Endothelial cell of umbilical vein (primary cell): ENCODE measurements at regions not wholly inside any gene's neighbourhood (a gene's known extent, or its start where the extent isn't known, plus 50 kb on each side); places are given as distances from the start of the nearest gene placed in this dataset.
"Not testable (repeated sequence)": the region's sequence is repeated elsewhere in the genome, so short reads cannot be mapped to it uniquely, and the experiment has no call there.

Experiments used
- BruUV-seq: library from RNA; stranded (reverse); fragments of 400-500 nt; replicated peaks from 2 replicates; lab custom pipeline; 2021; lab: Mats Ljungman, UMichigan
- CTCF ChIA-PET: fragments of 300-600, 350-600 bp; sonication (Branson Sonifier 250); formaldehyde crosslinking; loops from one replicate; lab custom pipeline; 2021; ENCODE audit warnings: antibody characterized with exemption, inconsistent platforms; lab: Charles Lee
- POLR2A ChIA-PET: fragments of 300-600, 350-600 bp; sonication (Branson Sonifier 250); formaldehyde crosslinking; loops from one replicate; lab custom pipeline; 2021; ENCODE audit warnings: antibody characterized with exemption, inconsistent platforms; lab: Charles Lee
- DNase-seq: peaks from one replicate; pipeline ENCODE4 v3.0.0-alpha.2; 2011; ENCODE audit warnings: low read depth, low spot score
- FAIRE-seq: peaks from 2 replicates; lab custom pipeline; 2011; peaks lifted over from hg19 to GRCh38; lab: Jason Lieb, UNC
- H2AFZ ChIP-seq: 2 replicates; pipeline ENCODE4 v1.6.0; 2012; ENCODE audit warnings: low read depth, low read length, control low read depth, inconsistent platforms
- H3K27ac ChIP-seq: 2 replicates; pipeline ENCODE4 v1.5.1; 2011; ENCODE audit warnings: low read depth, mild to moderate bottlenecking, control low read depth, low read length, moderate library complexity; ENCODE audit not compliant: insufficient read depth
- H3K27me3 ChIP-seq, 2 experiments: 2 replicates each; pipeline versions ENCODE4 v1.6.0 to v1.6.1; 2011; ENCODE audit warnings: low read length in 2 of 2, mixed read lengths in 1 of 2; ENCODE audit not compliant: control insufficient read depth in 2 of 2, insufficient read depth in 2 of 2
- H3K36me3 ChIP-seq, 2 experiments: 2 replicates in 1 of 2; 3 replicates in 1 of 2; pipeline ENCODE4 v1.5.1; 2011; ENCODE audit warnings: low read length in 2 of 2, mild to moderate bottlenecking in 1 of 2, moderate library complexity in 1 of 2; ENCODE audit not compliant: control insufficient read depth in 2 of 2, insufficient read depth in 2 of 2; ENCODE audit errors: extremely low read depth in 1 of 2
- H3K4me1 ChIP-seq: 3 replicates; pipeline ENCODE4 v1.5.1; 2011; ENCODE audit warnings: mild to moderate bottlenecking, low read length; ENCODE audit not compliant: control insufficient read depth, insufficient read depth; ENCODE audit errors: extremely low read depth
- H3K4me2 ChIP-seq: 2 replicates; pipeline ENCODE4 v1.6.1; 2011; ENCODE audit warnings: low read length, control low read depth, mixed read lengths; ENCODE audit not compliant: insufficient read depth
- H3K4me3 ChIP-seq, 3 experiments: fragments of 200-600 bp in 1 of 3; sonication (generic), shearing (Covaris generic) in 1 of 3; replicated peaks in 1 of 3; 2 replicates each; pipeline ENCODE4 v1.5.1; 2011 to 2016; ENCODE audit warnings: control low read depth in 3 of 3, low read length in 3 of 3, mild to moderate bottlenecking in 2 of 3, inconsistent platforms in 1 of 3, low read depth in 1 of 3, moderate library complexity in 1 of 3; ENCODE audit not compliant: insufficient read depth in 1 of 3
- H3K79me2 ChIP-seq: 2 replicates; pipeline ENCODE4 v1.6.0; 2012; ENCODE audit warnings: low read length, inconsistent platforms; ENCODE audit not compliant: control insufficient read depth, insufficient read depth
- H3K9ac ChIP-seq: replicated peaks from 2 replicates; pipeline ENCODE3; 2011; ENCODE audit warnings: low read length, control low read depth; ENCODE audit not compliant: insufficient read depth; ENCODE audit errors: extremely low read depth
- H3K9me1 ChIP-seq: replicated peaks from 3 replicates; pipeline ENCODE4 v1.6.0; 2011; ENCODE audit warnings: mild to moderate bottlenecking, low read length; ENCODE audit not compliant: control insufficient read depth, insufficient read depth; ENCODE audit errors: extremely low read depth
- H3K9me3 ChIP-seq: replicated peaks from 2 replicates; pipeline ENCODE4 v1.5.1; 2012; ENCODE audit warnings: low read length, inconsistent platforms; ENCODE audit not compliant: control insufficient read depth, insufficient read depth
- H4K20me1 ChIP-seq: replicated peaks from 2 replicates; pipeline ENCODE3; 2011; ENCODE audit warnings: mild to moderate bottlenecking, low read length; ENCODE audit not compliant: control insufficient read depth, insufficient read depth; ENCODE audit errors: extremely low read depth
- dilution Hi-C: fragments of 300-500 bp; cut with MboI; formaldehyde crosslinking; loops from one replicate; pipeline ENCODE4 v1.15.0; 2019; ENCODE audit warnings: low sequenced_read_pairs; ENCODE audit not compliant: extremely low pct_ligation_motif_present
- intact Hi-C: fragments of 100-400 bp; cut with micrococcal nuclease; formaldehyde crosslinking; loops from one replicate; pipeline ENCODE4 v1.10.0; 2022

GRCh38 chr9:67708109-67708508 lies 150.6 kb upstream of the ANKRD20A1 start:
- H3K9me1 ChIP-seq, H3K27me3 ChIP-seq, H3K4me1 ChIP-seq, H3K79me2 ChIP-seq, CTCF ChIA-PET, H3K9ac ChIP-seq, intact Hi-C loops, H3K4me2 ChIP-seq, FAIRE-seq, H3K36me3 ChIP-seq, H3K9me3 ChIP-seq, H4K20me1 ChIP-seq, H3K4me3 ChIP-seq, H2AFZ ChIP-seq, H3K27ac ChIP-seq, DNase-seq, dilution Hi-C loops, BruUV-seq, POLR2A ChIA-PET: not testable (repeated sequence)

GRCh38 chr9:67711429-67711828 lies 147.3 kb upstream of the ANKRD20A1 start:
- H3K27ac ChIP-seq, CTCF ChIA-PET: not testable (repeated sequence)

GRCh38 chr9:67711931-67712330 lies 146.8 kb upstream of the ANKRD20A1 start:
- dilution Hi-C loops, H3K79me2 ChIP-seq, H2AFZ ChIP-seq, CTCF ChIA-PET, BruUV-seq, POLR2A ChIA-PET, H4K20me1 ChIP-seq, H3K4me1 ChIP-seq, H3K4me2 ChIP-seq, H3K9ac ChIP-seq, intact Hi-C loops, H3K27me3 ChIP-seq, DNase-seq, FAIRE-seq, H3K9me3 ChIP-seq, H3K27ac ChIP-seq, H3K4me3 ChIP-seq, H3K36me3 ChIP-seq, H3K9me1 ChIP-seq: not testable (repeated sequence)

More at GRCh38 chr9:67711429-67711828, 147.3 kb upstream of the ANKRD20A1 start:
- H3K4me3 ChIP-seq, H3K4me1 ChIP-seq, H2AFZ ChIP-seq, intact Hi-C loops, H3K9me1 ChIP-seq, BruUV-seq, H3K4me2 ChIP-seq, H3K36me3 ChIP-seq, H4K20me1 ChIP-seq, FAIRE-seq, H3K9ac ChIP-seq, H3K9me3 ChIP-seq, H3K79me2 ChIP-seq, H3K27me3 ChIP-seq, DNase-seq, POLR2A ChIA-PET, dilution Hi-C loops: not testable (repeated sequence)

GRCh38 chr9:67712956-67713355 lies 145.8 kb upstream of the ANKRD20A1 start:
- H3K4me1 ChIP-seq, FAIRE-seq, H3K9ac ChIP-seq, H3K27ac ChIP-seq, dilution Hi-C loops, H4K20me1 ChIP-seq, H3K4me3 ChIP-seq, CTCF ChIA-PET, H3K79me2 ChIP-seq, H3K36me3 ChIP-seq, H3K27me3 ChIP-seq, H3K4me2 ChIP-seq, BruUV-seq, POLR2A ChIA-PET, DNase-seq, H3K9me3 ChIP-seq, H3K9me1 ChIP-seq, H2AFZ ChIP-seq, intact Hi-C loops: not testable (repeated sequence)
